Motor neuron (in vitro differentiated cells): ENCODE measurements at regions not wholly inside any gene's neighbourhood (a gene's known extent, or its start where the extent isn't known, plus 50 kb on each side); places are given as distances from the start of the nearest gene placed in this dataset.

Experiments
- ATAC-seq, 8 experiments: fragments of 200-7000 bp; cut with Tn5 transposase; replicated peaks in 6 of 8; 2 replicates each; pipeline ENCODE4 v1.8.0; 2021; ENCODE audit warnings: mild to moderate bottlenecking in 8 of 8, moderate library complexity in 8 of 8
- H3K27ac ChIP-seq, 2 donors: fragments of 250-450 bp; sonication (Bioruptor Pico); 2 replicates each; pipeline ENCODE4 v1.9.0; 2021; ENCODE audit warnings: antibody characterized with exemption in 2 of 2, mild to moderate bottlenecking in 2 of 2, moderate library complexity in 1 of 2
- H3K4me1 ChIP-seq, 2 donors: fragments of 250-450 bp; sonication (Bioruptor Pico); replicated peaks in 1 of 2; 2 replicates each; pipeline ENCODE4 v1.6.1; 2021; ENCODE audit warnings: antibody characterized with exemption in 2 of 2, mild to moderate bottlenecking in 2 of 2, moderate library complexity in 1 of 2
- H3K4me3 ChIP-seq, 5 donors: fragments of 250-450 bp; sonication (Bioruptor Pico); 2 replicates each; pipeline ENCODE4 v1.9.0; 2021; ENCODE audit warnings: antibody characterized with exemption in 5 of 5, mild to moderate bottlenecking in 5 of 5, moderate library complexity in 4 of 5
- WGBS, 10 experiments: fragments of 450-650 bp; shearing (Covaris generic); methylation state at CpG; one replicate each; pipeline ENCODE4 v1.0.0; 2022; 5-methylcytosine and 5-hydroxymethylcytosine counted together
- in situ Hi-C, 9 experiments: fragments of 400-800 bp; cut with MboI; loops; one replicate each; pipeline ENCODE4 v1.15.0; 2021; ENCODE audit warnings: low sequenced_read_pairs in 9 of 9, low pct_unique_long_range_greater_than_20kb in 2 of 9; ENCODE audit not compliant: unreplicated experiment in 9 of 9

DNA sequence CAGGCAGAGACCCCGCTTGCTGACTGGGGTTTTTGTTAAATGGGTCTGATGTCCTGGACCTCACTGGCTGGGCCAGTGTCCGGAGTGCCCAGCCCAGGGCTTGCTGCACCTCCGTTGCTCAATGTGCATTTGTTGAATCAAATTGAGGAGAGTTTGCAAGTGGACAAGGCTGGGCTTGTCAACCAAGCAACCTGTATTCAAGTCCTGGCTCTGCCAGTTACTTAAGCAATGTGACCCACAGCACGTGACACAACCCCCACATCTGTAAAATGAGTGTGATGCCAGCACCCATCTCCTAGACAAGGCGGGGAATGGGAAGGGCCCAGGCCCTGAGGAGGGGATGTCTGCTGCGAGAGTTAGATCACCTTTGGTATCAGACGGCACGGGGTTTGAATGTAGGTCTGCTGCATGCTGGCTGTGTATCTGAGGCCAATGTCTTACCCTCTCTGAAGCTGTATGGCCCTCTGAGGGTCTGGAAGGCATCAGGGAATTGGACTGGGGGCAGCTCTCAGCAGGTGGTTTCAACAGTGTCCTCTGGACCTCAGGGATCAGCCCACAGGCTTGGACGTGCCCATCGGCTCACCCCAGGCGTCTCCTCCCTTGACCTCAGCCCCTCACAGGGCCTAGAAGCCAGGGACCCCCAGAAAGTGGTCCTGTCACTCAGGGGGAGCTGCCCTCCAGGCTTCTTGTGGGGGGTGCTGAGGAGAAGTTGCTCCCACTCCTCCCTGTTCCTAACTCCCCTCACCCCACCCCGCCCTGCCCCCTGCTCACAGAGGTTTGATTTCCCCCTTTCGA lies 51.0 kb upstream of the RUNX3 start:
- Histone ChIP-seq H3K27ac (no peak overlapping the region), H3K4me3 (no peak overlapping the region)
- 25 to 100% (median 93%) methylated on average over 1 to 8 of the region's 13 CpGs; no CpG with 5 or more reads in 5 of the 10 experiments for WGBS, 10 experiments

More for the DNA sequence above, 51.0 kb upstream of the RUNX3 start:
- ATAC-seq: no peak
- no peaks in the 10 kb centered on the region for H3K4me1 ChIP-seq
- in situ Hi-C loops: no loop called here
